IMR-90 (cell line): ENCODE measurements at regions not wholly inside any gene's neighbourhood (a gene's known extent, or its start where the extent isn't known, plus 50 kb on each side); places are given as distances from the start of the nearest gene placed in this dataset.

ENCODE experiments used
- ATAC-seq: fragments of 200-7000 bp; cut with Tn5 transposase; 2 replicates; pipeline ENCODE4 v1.9.1; 2020; ENCODE audit warnings: low read depth, mild to moderate bottlenecking, moderate library complexity
- BruUV-seq: library from RNA; stranded (reverse); fragments of 400-500 nt; replicated peaks from 2 replicates; lab custom pipeline; 2021; lab: Mats Ljungman, UMichigan
- CTCF ChIA-PET: fragments of 300-600 bp; formaldehyde crosslinking; extraction: SDS; loops from one replicate; lab custom pipeline; 2021; ENCODE audit warnings: antibody characterized with exemption; lab: Yijun Ruan, JAX
- POLR2A ChIA-PET: fragments of 300-600 bp; sonication (Branson Sonifier 250); formaldehyde crosslinking; loops from one replicate; lab custom pipeline; 2022; ENCODE audit warnings: antibody characterized with exemption; ENCODE audit not compliant: unreplicated experiment; lab: Charles Lee
- DNase-seq: peaks from one replicate; pipeline ENCODE4 v3.0.0; 2013
- H2AFZ ChIP-seq: replicated peaks from 2 replicates; pipeline ENCODE3; 2013; ENCODE audit warnings: low read length, mild to moderate bottlenecking; ENCODE audit not compliant: poor library complexity
- H2AK5ac ChIP-seq: 2 replicates; pipeline ENCODE4 v1.6.1; 2013; ENCODE audit warnings: low read depth, low read length, inconsistent platforms
- H2AK9ac ChIP-seq: replicated peaks from 2 replicates; pipeline ENCODE3; 2013; ENCODE audit warnings: mild to moderate bottlenecking, low read depth, low read length, moderate library complexity; ENCODE audit not compliant: poor library complexity
- H2BK120ac ChIP-seq: 2 replicates; pipeline ENCODE4 v1.6.1; 2013; ENCODE audit warnings: low read depth, low read length, inconsistent platforms
- H2BK15ac ChIP-seq: 3 replicates; pipeline ENCODE4 v1.6.1; 2013; ENCODE audit warnings: low read depth, low read length, inconsistent platforms
- H2BK20ac ChIP-seq: 2 replicates; pipeline ENCODE4 v1.6.1; 2013; ENCODE audit warnings: low read depth, mild to moderate bottlenecking, inconsistent platforms, low read length, moderate library complexity
- H2BK5ac ChIP-seq: 2 replicates; pipeline ENCODE4 v1.6.1; 2013; ENCODE audit warnings: mild to moderate bottlenecking, low read depth, low read length, inconsistent platforms; ENCODE audit not compliant: poor library complexity, severe bottlenecking
- H3K14ac ChIP-seq: replicated peaks from 2 replicates; pipeline ENCODE4 v1.6.1; 2013; ENCODE audit warnings: low read depth, low read length, inconsistent platforms
- H3K18ac ChIP-seq: 2 replicates; pipeline ENCODE4 v1.6.1; 2013; ENCODE audit warnings: low read depth, low read length, control low read depth
- H3K23ac ChIP-seq: 2 replicates; pipeline ENCODE4 v1.6.1; 2013; ENCODE audit warnings: low read depth, low read length, inconsistent platforms
- H3K27ac ChIP-seq: 2 replicates; pipeline ENCODE4 v1.5.1; 2013; ENCODE audit warnings: mild to moderate bottlenecking, control low read depth, low read length; ENCODE audit not compliant: insufficient read depth
- H3K27me3 ChIP-seq: 2 replicates; pipeline ENCODE4 v1.6.1; 2013; ENCODE audit warnings: low read length; ENCODE audit not compliant: control insufficient read depth, insufficient read depth
- H3K36me3 ChIP-seq: 2 replicates; pipeline ENCODE4 v1.6.1; 2013; ENCODE audit warnings: low read length, mixed read lengths; ENCODE audit not compliant: control insufficient read depth, insufficient read depth
- H3K4ac ChIP-seq: 2 replicates; pipeline ENCODE4 v1.6.1; 2013; ENCODE audit warnings: low read depth, low read length, inconsistent platforms
- H3K4me1 ChIP-seq: 2 replicates; pipeline ENCODE4 v1.6.1; 2013; ENCODE audit warnings: low read length, mixed read lengths; ENCODE audit not compliant: control insufficient read depth, insufficient read depth
- H3K4me2 ChIP-seq: 2 replicates; pipeline ENCODE4 v1.6.1; 2013; ENCODE audit warnings: low read depth, mild to moderate bottlenecking, control low read depth, low read length, moderate library complexity
- H3K4me3 ChIP-seq: 2 replicates; pipeline ENCODE4 v1.5.1; 2013; ENCODE audit warnings: low read depth, mild to moderate bottlenecking, control low read depth, low read length, moderate library complexity; ENCODE audit not compliant: insufficient read depth
- H3K56ac ChIP-seq: 2 replicates; pipeline ENCODE4 v1.6.1; 2013; ENCODE audit warnings: low read length, inconsistent platforms; ENCODE audit not compliant: insufficient read depth; ENCODE audit errors: extremely low read depth
- H3K79me1 ChIP-seq, 2 experiments: 2 replicates each; pipeline ENCODE4 v1.6.1; 2013; ENCODE audit warnings: low read length in 2 of 2, inconsistent platforms in 1 of 2, low read depth in 1 of 2
- H3K9ac ChIP-seq: 2 replicates; pipeline ENCODE4 v1.6.1; 2013; ENCODE audit warnings: low read depth, low read length, control low read depth
- H3K9me1 ChIP-seq: 2 replicates; pipeline ENCODE4 v1.6.1; 2013; ENCODE audit warnings: low read length, inconsistent platforms; ENCODE audit not compliant: insufficient read depth
- H3K9me3 ChIP-seq: 2 replicates; pipeline ENCODE4 v1.6.1; 2013; ENCODE audit warnings: low read length; ENCODE audit not compliant: control insufficient read depth, insufficient read depth
- H4K20me1 ChIP-seq: 2 replicates; pipeline ENCODE4 v1.6.1; 2013; ENCODE audit warnings: low read length, inconsistent platforms; ENCODE audit not compliant: insufficient read depth
- H4K5ac ChIP-seq: 2 replicates; pipeline ENCODE4 v1.6.1; 2013; ENCODE audit warnings: mild to moderate bottlenecking, low read depth, low read length, control low read depth
- H4K8ac ChIP-seq, 2 experiments: 2 replicates each; pipeline ENCODE4 v1.6.1; 2013; ENCODE audit warnings: low read depth in 2 of 2, low read length in 2 of 2, control low read depth in 1 of 2, inconsistent platforms in 1 of 2
- H4K91ac ChIP-seq: 2 replicates; pipeline ENCODE4 v1.6.1; 2013; ENCODE audit warnings: low read depth, low read length, inconsistent platforms; ENCODE audit not compliant: insufficient read depth
- CEBPB ChIP-seq: IDR thresholded peaks from 2 replicates; pipeline ENCODE4 v1.6.1; 2012; ENCODE audit warnings: low read depth, low read length, improper control_type of control experiment
- CHD1 ChIP-seq: IDR thresholded peaks from 2 replicates; pipeline ENCODE4 v1.6.1; 2012; ENCODE audit warnings: low read depth, low read length, improper control_type of control experiment
- FOS ChIP-seq: fragments of 150-350 bp; IDR thresholded peaks from 2 replicates; pipeline ENCODE4 v1.6.1; 2016; ENCODE audit warnings: low read depth, low read length
- MAFK ChIP-seq: IDR thresholded peaks from 2 replicates; pipeline ENCODE4 v1.6.1; 2012; ENCODE audit warnings: low read depth, low read length, improper control_type of control experiment
- MXI1 ChIP-seq: IDR thresholded peaks from 2 replicates; pipeline ENCODE4 v1.6.1; 2012; ENCODE audit warnings: low read depth, mild to moderate bottlenecking, low read length, moderate library complexity, borderline replicate concordance
- NFE2L2 ChIP-seq: fragments of 150-350 bp; IDR thresholded peaks from 2 replicates; pipeline ENCODE4 v1.6.1; 2016; ENCODE audit warnings: low read depth, mild to moderate bottlenecking, low read length
- RFX5 ChIP-seq: IDR thresholded peaks from 2 replicates; pipeline ENCODE4 v1.8.0; 2012; ENCODE audit warnings: low read depth, mild to moderate bottlenecking, low read length, moderate library complexity
- WGBS, 2 experiments: methylation state at CpG; one replicate each; pipeline versions ENCODE4 v1.1.5 to v1.1.7; 2013; ENCODE audit warnings: missing lambda C conversion rate in 2 of 2; ENCODE audit not compliant: insufficient read length in 1 of 2; ENCODE audit errors: extremely low coverage in 2 of 2; 5-methylcytosine and 5-hydroxymethylcytosine counted together
- dilution Hi-C: fragments of 300-500 bp; cut with HindIII; formaldehyde crosslinking; loops from one replicate; pipeline ENCODE4 v1.14.3; 2018; ENCODE audit warnings: low sequenced_read_pairs; ENCODE audit not compliant: unreplicated experiment
- in situ Hi-C: fragments of 300-500 bp; cut with MboI; formaldehyde crosslinking; loops from 3 replicates; pipeline ENCODE4 v1.14.3; 2019; ENCODE audit warnings: low sequenced_read_pairs, inconsistent platforms, mixed read lengths
- intact Hi-C: fragments of 100-400 bp; cut with micrococcal nuclease; formaldehyde crosslinking; loops from 2 replicates; pipeline ENCODE4 v1.10.0; 2022
- TF ChIP-seq, protein P1 (sequence below): conservative IDR thresholded peaks from 2 replicates; pipeline ENCODE4 v1.5.1; 2012; ENCODE audit warnings: mild to moderate bottlenecking, low read depth, low read length, improper control_type of control experiment
- TF ChIP-seq, protein P2 (sequence below): fragments of 150-350 bp; IDR thresholded peaks from 2 replicates; pipeline ENCODE4 v1.6.1; 2017; ENCODE audit warnings: mild to moderate bottlenecking, antibody characterized with exemption, low read length, low read depth

GRCh38 chr10:131769571-131770410, 131.0 kb upstream of the PPP2R2D start:
- BruUV-seq: no TSS peak
- no peak overlapping the region for H3K4me2 ChIP-seq

More at GRCh38 chr10:131769571-131770410, 131.0 kb upstream of the PPP2R2D start:
- H3K4me1 ChIP-seq: no peaks in the 10 kb centered on the region
- no peak overlapping the region for H2AK5ac ChIP-seq
- ATAC-seq (no peak), DNase-seq (no peak)
- H2BK15ac ChIP-seq: no peak overlapping the region
- H4K91ac ChIP-seq: no peak overlapping the region
- H3K4ac ChIP-seq: no peak overlapping the region
- H3K36me3 ChIP-seq: no peaks in the 10 kb centered on the region
- H2BK5ac ChIP-seq: no peak overlapping the region
- no peak overlapping the region for H2BK20ac ChIP-seq
- no peak overlapping the region for H4K8ac ChIP-seq
- CTCF ChIA-PET: no interaction called here
- H2AK9ac ChIP-seq: no peak overlapping the region
- no peak overlapping the region for H3K18ac ChIP-seq
- H4K20me1 ChIP-seq: no peaks in the 10 kb centered on the region
- no peak overlapping the region for H3K14ac ChIP-seq
- no peak overlapping the region for H3K27ac ChIP-seq
- POLR2A ChIA-PET: no interaction called here
- dilution Hi-C loops (no loop called here), in situ Hi-C loops (no loop called here), intact Hi-C loops (no loop called here)
- TF ChIP-seq MAFK (no peak), CHD1 (no peak), NFE2L2 (no peak), FOS (no peak), MXI1 (no peak), CEBPB (no peak), RFX5 (no peak)
- TF ChIP-seq, protein P1, sequence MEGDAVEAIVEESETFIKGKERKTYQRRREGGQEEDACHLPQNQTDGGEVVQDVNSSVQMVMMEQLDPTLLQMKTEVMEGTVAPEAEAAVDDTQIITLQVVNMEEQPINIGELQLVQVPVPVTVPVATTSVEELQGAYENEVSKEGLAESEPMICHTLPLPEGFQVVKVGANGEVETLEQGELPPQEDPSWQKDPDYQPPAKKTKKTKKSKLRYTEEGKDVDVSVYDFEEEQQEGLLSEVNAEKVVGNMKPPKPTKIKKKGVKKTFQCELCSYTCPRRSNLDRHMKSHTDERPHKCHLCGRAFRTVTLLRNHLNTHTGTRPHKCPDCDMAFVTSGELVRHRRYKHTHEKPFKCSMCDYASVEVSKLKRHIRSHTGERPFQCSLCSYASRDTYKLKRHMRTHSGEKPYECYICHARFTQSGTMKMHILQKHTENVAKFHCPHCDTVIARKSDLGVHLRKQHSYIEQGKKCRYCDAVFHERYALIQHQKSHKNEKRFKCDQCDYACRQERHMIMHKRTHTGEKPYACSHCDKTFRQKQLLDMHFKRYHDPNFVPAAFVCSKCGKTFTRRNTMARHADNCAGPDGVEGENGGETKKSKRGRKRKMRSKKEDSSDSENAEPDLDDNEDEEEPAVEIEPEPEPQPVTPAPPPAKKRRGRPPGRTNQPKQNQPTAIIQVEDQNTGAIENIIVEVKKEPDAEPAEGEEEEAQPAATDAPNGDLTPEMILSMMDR: no peak
- TF ChIP-seq, protein P2, sequence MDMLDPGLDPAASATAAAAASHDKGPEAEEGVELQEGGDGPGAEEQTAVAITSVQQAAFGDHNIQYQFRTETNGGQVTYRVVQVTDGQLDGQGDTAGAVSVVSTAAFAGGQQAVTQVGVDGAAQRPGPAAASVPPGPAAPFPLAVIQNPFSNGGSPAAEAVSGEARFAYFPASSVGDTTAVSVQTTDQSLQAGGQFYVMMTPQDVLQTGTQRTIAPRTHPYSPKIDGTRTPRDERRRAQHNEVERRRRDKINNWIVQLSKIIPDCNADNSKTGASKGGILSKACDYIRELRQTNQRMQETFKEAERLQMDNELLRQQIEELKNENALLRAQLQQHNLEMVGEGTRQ: no peak
- no peak overlapping the region for H3K23ac ChIP-seq
- H3K9ac ChIP-seq: no peak overlapping the region
- no peak overlapping the region for H2BK120ac ChIP-seq
- WGBS, 2 experiments: 80% methylated on average over 1 of the region's 19 CpGs; no CpG with 5 or more reads in 1 of the 2 experiments
- H3K79me1 ChIP-seq: no peaks in the 10 kb centered on the region
- H3K56ac ChIP-seq: no peak overlapping the region
- H2AFZ ChIP-seq: no peak overlapping the region
- H4K5ac ChIP-seq: no peak overlapping the region
- H3K9me1 ChIP-seq: no peaks in the 10 kb centered on the region
- no peak overlapping the region for H3K4me3 ChIP-seq
- H3K9me3 ChIP-seq: peaks cover 48% of the 10 kb centered on the region
- H3K27me3 ChIP-seq: no peaks in the 10 kb centered on the region
